SU-DHL-6 (cell line): ENCODE measurements at regions not wholly inside any gene's neighbourhood (a gene's known extent, or its start where the extent isn't known, plus 50 kb on each side); places are given as distances from the start of the nearest gene placed in this dataset.

Experiments used
- H2AFZ ChIP-seq: fragments of 200-600 bp; sonication (generic); 2 replicates; pipeline ENCODE4 v1.6.1; 2014; ENCODE audit warnings: low read depth, mild to moderate bottlenecking, moderate library complexity, mixed read lengths, antibody characterized with exemption, low read length; ENCODE audit not compliant: severe bottlenecking
- H3F3A ChIP-seq: fragments of 200-600 bp; shearing (Covaris generic); 2 replicates; pipeline ENCODE4 v1.6.0; 2016; ENCODE audit warnings: antibody characterized with exemption, mild to moderate bottlenecking; ENCODE audit not compliant: insufficient read depth
- H3K27ac ChIP-seq: fragments of 200-600 bp; sonication (generic); 2 replicates; pipeline ENCODE4 v1.5.1; 2016; ENCODE audit warnings: low read depth, mild to moderate bottlenecking, low read length, moderate library complexity, mixed read lengths
- H3K27me3 ChIP-seq: fragments of 200-600 bp; sonication (generic), shearing (Covaris generic); 2 replicates; pipeline ENCODE4 v1.6.0; 2014; ENCODE audit warnings: mild to moderate bottlenecking, low read length
- H3K36me3 ChIP-seq: fragments of 200-600 bp; sonication (generic); 2 replicates; pipeline ENCODE4 v1.6.1; 2014; ENCODE audit warnings: mild to moderate bottlenecking, low read length, mixed read lengths
- H3K4me2 ChIP-seq: fragments of 300-600, 200-600 bp; shearing (Covaris generic), sonication (generic); 2 replicates; pipeline ENCODE4 v1.6.0; 2014; ENCODE audit warnings: low read length, low read depth, mild to moderate bottlenecking; ENCODE audit not compliant: poor library complexity, severe bottlenecking
- H3K4me3 ChIP-seq: fragments of 200-600 bp; sonication (generic); 2 replicates; pipeline ENCODE4 v1.5.1; 2014; ENCODE audit warnings: antibody characterized with exemption, low read length, mild to moderate bottlenecking, mixed read lengths; ENCODE audit not compliant: insufficient read depth, poor library complexity, severe bottlenecking
- H3K79me2 ChIP-seq: fragments of 200-600 bp; sonication (generic); 2 replicates; pipeline ENCODE4 v1.6.1; 2014; ENCODE audit warnings: mild to moderate bottlenecking, low read length, moderate library complexity; ENCODE audit not compliant: insufficient read depth
- H3K9ac ChIP-seq: fragments of 200-600 bp; sonication (generic); 2 replicates; pipeline ENCODE4 v1.7.0; 2014; ENCODE audit warnings: mild to moderate bottlenecking, low read length
- H3K9me2 ChIP-seq: fragments of 200-600 bp; sonication (generic); replicated peaks from 2 replicates; pipeline ENCODE4 v1.6.1; 2014; ENCODE audit warnings: low read length; ENCODE audit not compliant: insufficient read depth
- H3K9me3 ChIP-seq: fragments of 200-600 bp; sonication (generic); 2 replicates; pipeline ENCODE4 v1.6.1; 2014; ENCODE audit warnings: low read length, mixed read lengths; ENCODE audit not compliant: insufficient read depth
- H4K20me1 ChIP-seq: fragments of 200-600 bp; sonication (generic); 2 replicates; pipeline ENCODE4 v1.6.1; 2014; ENCODE audit warnings: low read depth, mild to moderate bottlenecking, antibody characterized with exemption, low read length, moderate library complexity, mixed read lengths
- CTCF ChIP-seq: fragments of 200-600 bp; sonication (generic); IDR thresholded peaks from one replicate; pipeline ENCODE4 v1.5.1; 2017; ENCODE audit warnings: antibody characterized with exemption, mild to moderate bottlenecking, low read length, moderate library complexity; ENCODE audit not compliant: insufficient read depth, poor library complexity, severe bottlenecking
- EZH2phosphoT487 ChIP-seq: fragments of 200-600 bp; sonication (generic), shearing (Covaris generic); conservative IDR thresholded peaks from 2 replicates; pipeline ENCODE4 v1.6.1; 2018; ENCODE audit warnings: mild to moderate bottlenecking, antibody characterized with exemption, low read length, moderate library complexity, mixed read lengths

GRCh38 chr4:125461676-125462363, 147.1 kb downstream of the FAT4 start:
- Histone ChIP-seq H4K20me1 (no peaks in the 10 kb centered on the region), H3K27ac (no peak overlapping the region), H3K9ac (no peak overlapping the region), H2AFZ (no peak overlapping the region), H3K27me3 (no peaks in the 10 kb centered on the region), H3K9me3 (no peaks in the 10 kb centered on the region), H3F3A (no peaks in the 10 kb centered on the region), H3K4me2 (no peak overlapping the region), H3K36me3 (no peaks in the 10 kb centered on the region), H3K79me2 (no peaks in the 10 kb centered on the region), H3K4me3 (no peak overlapping the region), H3K9me2 (no peaks in the 10 kb centered on the region)
- TF ChIP-seq EZH2phosphoT487 (no peak), CTCF (no peak)

- Histone ChIP-seq H3K36me3 (no peaks in the 10 kb centered on the region), H3F3A (no peaks in the 10 kb centered on the region), H3K79me2 (no peaks in the 10 kb centered on the region), H3K27ac (no peak overlapping the region), H4K20me1 (no peaks in the 10 kb centered on the region), H3K9ac (no peak overlapping the region), H2AFZ (no peak overlapping the region), H3K4me3 (no peak overlapping the region), H3K27me3 (no peaks in the 10 kb centered on the region), H3K4me2 (no peak overlapping the region), H3K9me3 (no peaks in the 10 kb centered on the region), H3K9me2 (no peaks in the 10 kb centered on the region)
- TF ChIP-seq EZH2phosphoT487, result no peak
- no peak for TF ChIP-seq CTCF
These were observed 149.4 kb downstream of the FAT4 start for GRCh38 chr4:125464146-125464545.

- Histone ChIP-seq H3K9me3 (no peaks in the 10 kb centered on the region), H3K36me3 (no peaks in the 10 kb centered on the region), H3K27me3 (no peaks in the 10 kb centered on the region), H4K20me1 (no peaks in the 10 kb centered on the region), H3K4me3 (no peak overlapping the region), H2AFZ (no peak overlapping the region), H3K27ac (no peak overlapping the region), H3K79me2 (no peaks in the 10 kb centered on the region), H3F3A (no peaks in the 10 kb centered on the region), H3K9me2 (no peaks in the 10 kb centered on the region), H3K4me2 (no peak overlapping the region), H3K9ac (no peak overlapping the region)
- TF ChIP-seq CTCF (no peak), EZH2phosphoT487 (no peak)
These were observed 166.7 kb downstream of the FAT4 start for GRCh38 chr4:125481334-125482045.
